Activated CD4-positive, alpha-beta T cell treated with anti-CD3 and anti-CD28 coated beads, Interleukin-2, amount 10 ng/mL, durations not matched to agents 24 days and 14 days (primary cell): ENCODE measurements at regions not wholly inside any gene's neighbourhood (a gene's known extent, or its start where the extent isn't known, plus 50 kb on each side); places are given as distances from the start of the nearest gene placed in this dataset.
"Not testable (repeated sequence)": the region's sequence is repeated elsewhere in the genome, so short reads cannot be mapped to it uniquely, and the experiment has no call there.

ENCODE experiments used
- DNase-seq: peaks from one replicate; pipeline ENCODE4 v3.0.0; 2022
- H3K27ac Mint-ChIP-seq: one replicate; pipeline ENCODE4 v1.8.0; 2022; ENCODE audit warnings: mild to moderate bottlenecking, mixed read lengths
- H3K27me3 Mint-ChIP-seq: one replicate; pipeline ENCODE4 v1.8.0; 2022; ENCODE audit warnings: mixed read lengths
- H3K36me3 Mint-ChIP-seq: one replicate; pipeline ENCODE4 v1.8.0; 2022; ENCODE audit warnings: low read depth, mild to moderate bottlenecking, mixed read lengths
- H3K4me1 Mint-ChIP-seq: one replicate; pipeline ENCODE4 v1.8.0; 2021; ENCODE audit warnings: mixed read lengths
- H3K4me3 Mint-ChIP-seq: one replicate; pipeline ENCODE4 v1.8.0; 2022; ENCODE audit warnings: mild to moderate bottlenecking, moderate library complexity, mixed read lengths
- H3K9me3 Mint-ChIP-seq: one replicate; pipeline ENCODE4 v1.8.0; 2021; ENCODE audit warnings: mixed read lengths
- intact Hi-C: fragments of 100-400 bp; cut with micrococcal nuclease; formaldehyde crosslinking; loops from one replicate; pipeline ENCODE4 v1.15.1; 2023

DNA sequence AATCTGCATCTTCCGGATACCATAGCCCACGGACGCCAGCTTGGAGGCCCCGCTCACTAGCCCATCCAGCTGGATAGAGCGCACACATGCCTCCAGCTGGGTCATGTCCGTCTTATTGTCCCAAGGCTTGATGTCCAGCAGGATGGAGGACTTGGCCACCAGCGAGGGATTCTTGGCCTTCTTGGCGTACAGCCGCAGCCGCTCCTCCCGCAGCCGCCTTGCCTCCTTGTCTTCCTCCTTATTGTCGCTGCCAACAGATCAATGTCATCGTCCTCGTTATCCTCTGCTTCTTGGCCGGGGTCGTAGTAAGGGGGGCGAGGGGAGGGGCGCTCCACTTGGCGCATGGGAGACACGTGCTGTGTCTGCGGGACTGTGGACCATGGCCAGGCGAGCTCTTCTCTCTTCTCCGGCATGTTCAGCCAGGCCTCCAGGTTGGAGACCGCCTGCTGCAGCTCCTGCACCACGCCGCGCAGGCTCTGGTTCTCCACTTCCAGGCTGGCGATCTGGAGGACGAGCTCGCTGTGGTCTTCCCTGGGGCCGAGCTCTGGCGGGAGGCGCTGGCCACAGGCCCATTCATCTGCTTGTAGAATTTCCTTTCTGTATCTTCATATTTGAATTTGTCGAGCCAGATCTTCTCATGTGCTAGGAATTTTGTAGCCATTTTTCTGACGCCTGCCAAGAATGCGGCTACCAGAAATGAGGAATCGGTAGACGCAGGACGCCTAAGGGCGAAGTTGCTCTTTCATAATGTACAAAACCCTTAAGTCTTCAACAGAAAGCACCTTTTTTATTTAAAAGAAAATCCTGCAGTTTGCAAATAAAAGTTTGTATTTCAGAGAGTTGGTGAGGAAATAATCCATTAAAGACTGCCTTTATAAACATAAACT is 60.1 kb upstream of the PTPRK start:
- Mint-ChIP-seq H3K36me3 (no peaks in the 10 kb centered on the region), H3K4me1 (no peaks in the 10 kb centered on the region), H3K9me3 (no peaks in the 10 kb centered on the region), H3K27ac (no peak overlapping the region), H3K27me3 (peaks cover 8% of the 10 kb centered on the region), H3K4me3 (no peak overlapping the region)
- no peak for DNase-seq
- intact Hi-C loops = no loop called here

DNA sequence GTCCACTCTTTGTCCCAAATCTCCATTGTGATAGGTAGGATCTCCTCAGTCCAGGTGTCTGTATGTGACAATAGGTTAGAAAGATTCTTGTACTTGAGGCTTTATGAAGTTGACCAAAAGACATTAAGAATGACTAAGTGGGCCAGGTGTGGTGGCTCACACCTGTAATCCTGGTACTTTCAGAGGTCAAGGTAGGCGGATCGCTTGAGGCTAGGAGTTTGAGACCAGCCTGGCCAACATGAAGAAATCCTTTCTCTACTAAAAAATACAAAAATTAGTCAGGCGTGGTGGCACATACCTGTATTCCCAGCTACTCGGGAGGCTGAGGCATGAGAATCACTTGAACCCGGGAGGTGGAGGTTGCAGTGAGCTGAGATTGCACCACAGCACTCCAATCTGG is 54.9 kb upstream of the PTPRK start:
- H3K4me1 Mint-ChIP-seq, H3K9me3 Mint-ChIP-seq, DNase-seq, intact Hi-C loops, H3K27ac Mint-ChIP-seq, H3K4me3 Mint-ChIP-seq, H3K27me3 Mint-ChIP-seq, H3K36me3 Mint-ChIP-seq: not testable (repeated sequence)

DNA sequence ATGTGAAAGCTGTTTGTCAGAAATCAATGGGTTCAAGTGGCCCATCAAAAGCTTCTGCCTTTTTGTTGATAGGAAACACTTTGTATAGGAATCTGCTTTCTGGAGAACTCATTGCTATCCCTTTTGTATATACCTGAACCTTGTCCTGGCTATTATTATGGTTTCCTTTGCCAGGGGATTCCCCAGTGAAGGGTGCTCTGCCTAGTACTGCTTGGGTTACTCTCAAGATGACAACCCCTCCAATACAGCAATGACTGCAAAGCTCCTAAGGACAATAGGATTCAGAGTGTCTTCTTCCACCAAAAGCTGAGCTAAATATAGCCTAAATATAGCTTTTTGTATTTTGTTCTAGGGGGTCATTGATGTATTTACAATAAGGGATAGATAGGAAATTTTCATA is 54.0 kb upstream of the PTPRK start:
- Mint-ChIP-seq H3K4me3 (no peak overlapping the region), H3K36me3 (no peaks in the 10 kb centered on the region), H3K27ac (no peak overlapping the region), H3K27me3 (peaks cover 3% of the 10 kb centered on the region), H3K9me3 (no peaks in the 10 kb centered on the region), H3K4me1 (peaks cover 5% of the 10 kb centered on the region)
- intact Hi-C loops = no loop called here
- DNase-seq = no peak

DNA sequence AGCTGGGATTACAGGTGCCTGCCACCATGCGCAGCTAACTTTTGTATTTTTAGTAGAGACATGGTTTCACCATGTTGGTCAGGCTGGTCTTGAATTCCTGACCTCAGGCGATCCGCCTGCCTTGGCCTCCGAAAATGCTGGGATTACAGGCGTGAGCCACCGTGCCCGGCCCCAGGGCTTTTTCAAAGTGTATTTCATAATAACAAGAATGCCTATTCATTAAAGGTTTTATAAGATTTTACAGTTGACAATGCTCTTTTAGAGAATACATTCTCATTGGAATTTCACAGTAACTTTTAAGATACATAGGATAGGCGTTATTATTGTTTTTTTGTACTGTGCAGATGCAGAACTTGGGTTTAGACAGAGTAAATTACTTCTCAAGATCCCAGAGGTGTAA is 52.6 kb upstream of the PTPRK start:
- Mint-ChIP-seq H3K27ac (no peak overlapping the region), H3K4me1 (peaks cover 5% of the 10 kb centered on the region), H3K4me3 (no peak overlapping the region), H3K27me3 (peaks cover 3% of the 10 kb centered on the region), H3K36me3 (no peaks in the 10 kb centered on the region), H3K9me3 (no peaks in the 10 kb centered on the region)
- intact Hi-C loops = no loop called here
- no peak for DNase-seq

DNA sequence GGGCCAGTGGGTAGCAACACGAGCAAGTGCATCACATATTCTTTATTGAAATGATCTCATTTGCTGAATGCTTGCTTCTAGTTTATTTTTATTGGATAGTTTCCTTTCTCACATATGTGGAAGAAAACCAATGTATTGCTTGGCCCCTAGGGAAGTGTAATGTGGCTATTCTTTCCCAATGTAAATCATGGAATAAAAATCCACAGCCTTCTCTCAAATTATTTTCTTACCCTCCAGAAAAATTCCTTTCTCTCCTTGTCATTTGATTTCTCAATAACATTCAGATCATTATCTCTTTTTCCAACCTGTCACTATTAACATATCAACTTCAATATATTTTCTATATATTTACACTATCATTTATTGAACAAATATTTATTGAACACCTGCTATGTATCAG is 51.9 kb upstream of the PTPRK start:
- DNase-seq = no peak
- H3K36me3 Mint-ChIP-seq = no peaks in the 10 kb centered on the region
- no peaks in the 10 kb centered on the region for H3K9me3 Mint-ChIP-seq
- intact Hi-C loops = no loop called here
- H3K27me3 Mint-ChIP-seq = peaks cover 3% of the 10 kb centered on the region
- no peak overlapping the region for H3K27ac Mint-ChIP-seq
- H3K4me1 Mint-ChIP-seq = peaks cover 5% of the 10 kb centered on the region
- H3K4me3 Mint-ChIP-seq = no peak overlapping the region

DNA sequence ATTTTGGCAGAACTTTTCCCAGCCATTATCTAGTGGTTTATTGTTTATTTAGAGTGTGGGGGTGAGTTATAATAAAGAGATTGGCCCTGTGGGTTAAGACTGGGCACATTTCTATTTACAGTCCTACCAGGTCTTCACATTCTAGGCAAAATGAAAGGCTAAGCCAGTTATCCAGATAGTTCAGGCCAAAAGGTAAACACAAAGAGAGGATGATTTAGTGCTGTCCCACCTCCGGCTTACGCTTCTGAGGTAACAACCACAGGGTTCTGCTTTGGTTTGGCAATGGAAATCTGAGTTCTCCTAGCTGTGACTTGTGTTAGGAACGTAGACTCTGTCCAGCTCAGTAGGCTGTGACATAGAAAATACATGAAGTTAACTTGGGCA is 50.3 kb upstream of the PTPRK start:
- Mint-ChIP-seq H3K36me3 (no peaks in the 10 kb centered on the region), H3K9me3 (no peaks in the 10 kb centered on the region), H3K4me3 (no peak overlapping the region), H3K27me3 (peaks cover 3% of the 10 kb centered on the region), H3K27ac (no peak overlapping the region), H3K4me1 (peaks cover 5% of the 10 kb centered on the region)
- DNase-seq = no peak
- intact Hi-C loops = no loop called here

DNA sequence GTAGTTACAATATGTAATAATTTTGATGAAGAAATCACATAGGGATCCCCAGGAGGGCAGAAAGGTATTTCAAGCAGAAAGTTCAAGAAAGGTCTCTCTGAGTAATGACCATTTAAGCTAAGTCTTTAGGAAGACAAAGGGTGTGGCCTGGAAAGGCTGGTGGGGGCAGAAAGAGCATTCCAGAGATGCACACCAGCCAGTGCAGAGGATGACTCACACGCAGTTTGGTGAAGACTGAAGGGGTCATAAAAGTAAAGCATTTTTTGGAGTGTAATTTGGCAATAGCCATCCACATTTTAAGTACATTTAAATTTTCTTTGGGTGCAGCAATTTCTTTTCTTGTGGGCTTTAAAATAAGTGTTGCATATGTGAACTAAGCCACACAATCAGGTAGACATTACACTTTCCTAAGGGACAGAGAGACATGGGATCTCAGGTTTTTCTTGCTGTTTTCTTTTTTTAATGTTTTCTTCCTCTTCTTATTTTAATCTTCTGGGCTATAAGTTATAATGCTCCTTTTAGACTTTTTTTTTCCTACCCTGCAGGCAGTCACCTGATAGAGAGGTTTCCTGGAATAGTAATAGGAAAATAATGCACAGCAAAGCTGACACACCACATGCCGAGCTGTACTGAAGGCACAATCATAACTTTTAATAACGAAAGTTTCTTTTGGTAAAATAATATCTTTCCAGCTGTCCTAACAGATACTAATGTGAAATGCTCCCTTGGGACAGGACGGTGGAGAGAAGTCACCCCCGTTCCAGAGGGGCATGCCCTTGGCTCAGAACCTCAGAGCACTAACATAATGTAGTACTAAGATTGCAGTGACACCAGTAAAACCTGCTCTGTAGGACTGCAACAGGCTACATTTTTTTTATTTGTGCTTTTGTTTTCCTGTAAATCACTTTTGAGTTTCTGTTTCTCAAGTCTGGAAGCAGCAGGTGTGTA is 49.6 kb upstream of the PTPRK start:
- no peak overlapping the region for H3K27ac Mint-ChIP-seq
- intact Hi-C loops = no loop called here
- H3K4me3 Mint-ChIP-seq = no peak overlapping the region
- H3K36me3 Mint-ChIP-seq = no peaks in the 10 kb centered on the region
- DNase-seq = no peak
- peaks cover under 1% of the 10 kb centered on the region for H3K27me3 Mint-ChIP-seq
- H3K4me1 Mint-ChIP-seq = peaks cover 5% of the 10 kb centered on the region
- H3K9me3 Mint-ChIP-seq = no peaks in the 10 kb centered on the region
